ENCODE measurements at regions not wholly inside any gene's neighbourhood (a gene's known extent, or its start where the extent isn't known, plus 50 kb on each side); places are given as distances from the start of the nearest gene placed in this dataset.

GRCh38 chr12:67761566-67761965 is 113.0 kb downstream of the DYRK2 start:
- Histone ChIP-seq H2AFZ (ENCODE audit: low read depth, low read length) (no peak overlapping the region), H3K4me2 (ENCODE audit: insufficient read depth, low read length) (no peak overlapping the region), H4K20me1 (replicated peaks; ENCODE audit: control insufficient read depth, extremely low read depth, insufficient read depth, low read length) (no peaks in the 10 kb centered on the region), H3K4me3 (replicated peaks in 1 of 3; ENCODE audit: insufficient read depth in 1 of 3, low read depth in 1 of 3, low read length in 3 of 3) (no peak overlapping the region), H3K27ac (ENCODE audit: insufficient read depth, low read depth, low read length) (no peak overlapping the region), H3K79me2 (ENCODE audit: control insufficient read depth, insufficient read depth, low read length) (no peaks in the 10 kb centered on the region), H3K9me3 (replicated peaks; ENCODE audit: control insufficient read depth, insufficient read depth, low read length) (no peaks in the 10 kb centered on the region), H3K9ac (replicated peaks; ENCODE audit: extremely low read depth, insufficient read depth, low read length) (no peak overlapping the region), H3K4me1 (ENCODE audit: control insufficient read depth, extremely low read depth, insufficient read depth, low read length) (no peaks in the 10 kb centered on the region), H3K27me3 (ENCODE audit: control insufficient read depth in 2 of 2, insufficient read depth in 2 of 2, low read length in 2 of 2) (no peaks in the 10 kb centered on the region), H3K9me1 (replicated peaks; ENCODE audit: control insufficient read depth, extremely low read depth, insufficient read depth, low read length) (no peaks in the 10 kb centered on the region), H3K36me3 (ENCODE audit: control insufficient read depth in 2 of 2, extremely low read depth in 1 of 2, insufficient read depth in 2 of 2, low read length in 2 of 2) (no peaks in the 10 kb centered on the region)
- BruUV-seq (replicated peaks) = no TSS peak
- no peak for FAIRE-seq
- ChIA-PET CTCF (no interaction called here), POLR2A (no interaction called here)
- intact Hi-C loops (cut with micrococcal nuclease) (no loop called here), dilution Hi-C loops (cut with MboI; ENCODE audit: extremely low pct_ligation_motif_present, low sequenced_read_pairs) (no loop called here)
- TF ChIP-seq POLR2AphosphoS5 (IDR thresholded peaks at IDR 0.05; ENCODE audit: insufficient read depth, low read depth, low read length) (no peak), FOS (IDR thresholded peaks at IDR 0.05; ENCODE audit: borderline replicate concordance, insufficient read depth, low read length) (no peak), EZH2 (IDR thresholded peaks at IDR 0.05; ENCODE audit: borderline replicate concordance, low read depth, low read length, severe bottlenecking) (no peak), MYC (IDR thresholded peaks at IDR 0.05; ENCODE audit: low read depth, low read length) (no peak), GATA2 (IDR thresholded peaks at IDR 0.05; ENCODE audit: insufficient read depth, insufficient read length, low read depth, low read length) (no peak)
- DNase-seq (ENCODE audit: low read depth, low spot score) = no peak

GRCh38 chr12:67764055-67764454 is 115.5 kb downstream of the DYRK2 start:
- FAIRE-seq (no peak), DNase-seq (ENCODE audit: low read depth, low spot score) (no peak)
- Histone ChIP-seq H3K27ac (ENCODE audit: insufficient read depth, low read depth, low read length) (no peak overlapping the region), H3K4me3 (replicated peaks in 1 of 3; ENCODE audit: insufficient read depth in 1 of 3, low read depth in 1 of 3, low read length in 3 of 3) (no peak overlapping the region), H3K79me2 (ENCODE audit: control insufficient read depth, insufficient read depth, low read length) (no peaks in the 10 kb centered on the region), H3K4me2 (ENCODE audit: insufficient read depth, low read length) (no peak overlapping the region), H4K20me1 (replicated peaks; ENCODE audit: control insufficient read depth, extremely low read depth, insufficient read depth, low read length) (no peaks in the 10 kb centered on the region), H3K9me3 (replicated peaks; ENCODE audit: control insufficient read depth, insufficient read depth, low read length) (no peaks in the 10 kb centered on the region), H3K4me1 (ENCODE audit: control insufficient read depth, extremely low read depth, insufficient read depth, low read length) (no peaks in the 10 kb centered on the region), H3K9me1 (replicated peaks; ENCODE audit: control insufficient read depth, extremely low read depth, insufficient read depth, low read length) (no peaks in the 10 kb centered on the region), H3K27me3 (ENCODE audit: control insufficient read depth in 2 of 2, insufficient read depth in 2 of 2, low read length in 2 of 2) (no peaks in the 10 kb centered on the region), H3K36me3 (ENCODE audit: control insufficient read depth in 2 of 2, extremely low read depth in 1 of 2, insufficient read depth in 2 of 2, low read length in 2 of 2) (no peaks in the 10 kb centered on the region), H2AFZ (ENCODE audit: low read depth, low read length) (no peak overlapping the region), H3K9ac (replicated peaks; ENCODE audit: extremely low read depth, insufficient read depth, low read length) (no peak overlapping the region)
- no TSS peak for BruUV-seq (replicated peaks)
- TF ChIP-seq MAX (IDR thresholded peaks at IDR 0.05; ENCODE audit: insufficient read depth, insufficient read length) = no peak
- dilution Hi-C loops (cut with MboI; ENCODE audit: extremely low pct_ligation_motif_present, low sequenced_read_pairs) (no loop called here), intact Hi-C loops (cut with micrococcal nuclease) (no loop called here)
- ChIA-PET POLR2A (no interaction called here), CTCF (no interaction called here)
